ENCODE measurements at regions not wholly inside any gene's neighbourhood (a gene's known extent, or its start where the extent isn't known, plus 50 kb on each side); places are given as distances from the start of the nearest gene placed in this dataset.
"Not testable (repeated sequence)": the region's sequence is repeated elsewhere in the genome, so short reads cannot be mapped to it uniquely, and the experiment has no call there.

- DNase-seq (ENCODE audit: extremely low read depth in 1 of 11, low read depth in 9 of 11, low spot score in 4 of 11): peak in 6 of 11 donors; percentile 41 to 100 (median 88)
Measured at GRCh38 chr21:10325546-10325945, 195.8 kb upstream of the TPTE start.

DNA sequence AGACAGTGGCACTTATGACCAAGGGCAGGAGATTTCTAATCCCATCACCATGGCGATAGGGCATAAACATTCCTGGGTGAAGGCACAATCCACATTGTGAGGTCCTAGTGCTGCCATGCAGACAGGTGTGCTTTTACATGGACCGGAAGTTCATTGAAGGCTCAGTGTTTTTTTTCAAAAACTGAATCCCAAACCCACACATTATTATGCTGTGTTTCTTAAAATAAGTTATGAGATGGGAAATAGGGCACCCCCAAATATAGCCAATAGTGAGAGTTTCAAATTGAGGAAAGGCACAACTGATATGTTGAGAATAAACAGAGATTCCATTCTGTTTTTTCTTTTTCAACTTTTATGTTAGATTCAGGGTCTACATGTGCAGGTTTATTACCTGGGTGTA, 195.2 kb upstream of the TPTE start:
- DNase-seq (ENCODE audit: extremely low read depth in 1 of 11, low read depth in 9 of 11, low spot score in 4 of 11): not testable (repeated sequence)

DNA sequence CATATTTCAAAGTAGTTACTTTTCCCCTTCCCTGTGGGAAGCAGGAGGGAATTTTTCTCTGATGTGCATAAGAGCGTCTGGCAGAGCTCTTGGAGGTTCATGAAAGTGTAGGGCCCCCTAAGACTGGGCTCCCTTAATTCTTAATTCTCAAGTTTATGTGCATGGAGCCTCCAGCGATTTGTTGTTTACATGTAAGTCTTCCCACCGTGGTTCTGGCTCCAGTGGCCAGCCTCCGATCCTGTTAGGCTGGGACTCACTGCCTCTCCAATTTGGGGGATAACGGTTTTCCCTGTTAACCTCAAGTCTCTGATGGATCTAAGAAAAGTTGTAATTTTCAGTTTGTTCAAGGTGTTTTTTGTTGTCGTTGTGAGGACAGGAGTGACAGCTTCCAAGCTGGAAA, 192.7 kb upstream of the TPTE start:
- DNase-seq (ENCODE audit: extremely low read depth in 1 of 11, low read depth in 9 of 11, low spot score in 4 of 11): not testable (repeated sequence)

DNA sequence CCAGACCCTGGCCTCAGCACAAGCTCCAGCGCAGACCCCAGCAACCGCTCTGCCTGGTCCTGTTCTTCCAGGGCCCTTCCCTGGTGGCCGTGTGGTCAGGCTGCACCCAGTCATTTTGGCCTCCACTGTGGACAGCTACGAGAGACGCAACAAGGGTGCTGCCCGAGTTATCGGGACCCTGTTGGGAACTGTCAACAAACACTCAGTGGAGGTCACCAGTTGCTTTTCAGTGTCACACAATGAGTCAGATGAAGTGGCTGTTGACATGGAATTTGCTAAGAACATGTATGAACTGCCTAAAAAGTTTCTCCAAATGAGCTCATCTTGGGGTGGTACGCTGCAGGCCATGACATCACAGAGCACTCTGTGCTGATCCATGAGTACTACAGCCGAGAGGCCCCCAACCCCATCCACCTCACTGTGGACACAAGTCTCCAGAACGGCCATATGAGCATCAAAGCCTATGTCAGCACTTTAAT, 190.7 kb upstream of the TPTE start:
- not testable (repeated sequence) for DNase-seq (ENCODE audit: extremely low read depth in 1 of 11, low read depth in 9 of 11, low spot score in 4 of 11)

GRCh38 chr21:10331134-10331533, 190.2 kb upstream of the TPTE start:
- DNase-seq (ENCODE audit: extremely low read depth in 1 of 11, low read depth in 9 of 11, low spot score in 4 of 11): not testable (repeated sequence)

- not testable (repeated sequence) for DNase-seq (ENCODE audit: extremely low read depth in 1 of 11, low read depth in 9 of 11, low spot score in 4 of 11)
Measured at GRCh38 chr21:10332935-10333334, 188.4 kb upstream of the TPTE start.

DNA sequence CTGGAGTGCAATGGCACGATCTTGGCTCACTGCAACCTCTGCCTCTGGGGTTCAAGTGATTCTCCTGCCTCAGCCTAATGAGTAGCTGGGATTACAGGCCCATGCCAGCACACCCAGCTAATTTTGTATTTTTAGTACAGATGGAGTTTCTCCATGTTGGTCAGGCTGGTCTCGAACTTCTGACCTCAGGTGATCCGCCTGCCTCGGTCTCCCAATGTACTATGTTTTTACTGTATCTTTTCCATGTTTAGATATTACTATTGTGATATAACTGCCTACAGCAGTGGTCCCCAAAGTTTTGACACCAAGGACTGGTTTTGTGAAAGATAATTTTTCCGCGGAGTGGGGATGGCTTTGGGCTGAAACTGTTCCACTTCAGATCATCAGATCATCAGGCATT, 187.0 kb upstream of the TPTE start:
- not testable (repeated sequence) for DNase-seq (ENCODE audit: extremely low read depth in 1 of 11, low read depth in 9 of 11, low spot score in 4 of 11)

- not testable (repeated sequence) for DNase-seq (ENCODE audit: extremely low read depth in 1 of 11, low read depth in 9 of 11, low spot score in 4 of 11)
Measured at GRCh38 chr21:10342261-10342956, 179.0 kb upstream of the TPTE start.

- DNase-seq (ENCODE audit: extremely low read depth in 1 of 11, low read depth in 9 of 11, low spot score in 4 of 11): not testable (repeated sequence)
Measured at GRCh38 chr21:10343146-10343935, 178.0 kb upstream of the TPTE start.

- not testable (repeated sequence) for DNase-seq (ENCODE audit: extremely low read depth in 1 of 11, low read depth in 9 of 11, low spot score in 4 of 11)
Measured at GRCh38 chr21:10344266-10344665, 177.1 kb upstream of the TPTE start.

- DNase-seq (ENCODE audit: extremely low read depth in 1 of 11, low read depth in 9 of 11, low spot score in 4 of 11): not testable (repeated sequence)
Measured at GRCh38 chr21:10345178-10345612, 176.2 kb upstream of the TPTE start.

DNA sequence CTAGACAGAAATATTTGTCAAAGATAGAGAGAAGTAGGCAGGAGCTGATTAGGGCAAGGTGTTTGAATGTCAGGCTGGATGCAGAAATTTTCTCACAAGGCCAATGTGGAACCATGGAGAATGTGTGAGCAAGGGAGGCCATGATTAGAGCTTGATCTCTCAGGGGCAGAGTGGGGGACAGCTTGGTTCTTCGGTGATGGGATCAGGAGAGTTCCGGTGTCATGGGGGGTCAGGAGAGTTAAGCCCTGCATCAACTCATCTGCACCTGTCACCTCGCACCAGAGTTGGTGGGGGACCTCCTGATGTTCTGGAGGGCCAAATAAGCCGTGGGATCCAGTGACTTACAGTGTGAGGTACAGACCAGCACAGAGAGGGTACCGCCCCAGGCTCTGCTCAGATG, 175.1 kb upstream of the TPTE start:
- not testable (repeated sequence) for DNase-seq (ENCODE audit: extremely low read depth in 1 of 11, low read depth in 9 of 11, low spot score in 4 of 11)

GRCh38 chr21:10346933-10347615, 174.3 kb upstream of the TPTE start:
- DNase-seq (ENCODE audit: extremely low read depth in 1 of 11, low read depth in 9 of 11, low spot score in 4 of 11): not testable (repeated sequence)

GRCh38 chr21:10347675-10348074, 173.7 kb upstream of the TPTE start:
- not testable (repeated sequence) for DNase-seq (ENCODE audit: extremely low read depth in 1 of 11, low read depth in 9 of 11, low spot score in 4 of 11)

GRCh38 chr21:10348150-10348549, 173.2 kb upstream of the TPTE start:
- DNase-seq (ENCODE audit: extremely low read depth in 1 of 11, low read depth in 9 of 11, low spot score in 4 of 11): not testable (repeated sequence)

DNA sequence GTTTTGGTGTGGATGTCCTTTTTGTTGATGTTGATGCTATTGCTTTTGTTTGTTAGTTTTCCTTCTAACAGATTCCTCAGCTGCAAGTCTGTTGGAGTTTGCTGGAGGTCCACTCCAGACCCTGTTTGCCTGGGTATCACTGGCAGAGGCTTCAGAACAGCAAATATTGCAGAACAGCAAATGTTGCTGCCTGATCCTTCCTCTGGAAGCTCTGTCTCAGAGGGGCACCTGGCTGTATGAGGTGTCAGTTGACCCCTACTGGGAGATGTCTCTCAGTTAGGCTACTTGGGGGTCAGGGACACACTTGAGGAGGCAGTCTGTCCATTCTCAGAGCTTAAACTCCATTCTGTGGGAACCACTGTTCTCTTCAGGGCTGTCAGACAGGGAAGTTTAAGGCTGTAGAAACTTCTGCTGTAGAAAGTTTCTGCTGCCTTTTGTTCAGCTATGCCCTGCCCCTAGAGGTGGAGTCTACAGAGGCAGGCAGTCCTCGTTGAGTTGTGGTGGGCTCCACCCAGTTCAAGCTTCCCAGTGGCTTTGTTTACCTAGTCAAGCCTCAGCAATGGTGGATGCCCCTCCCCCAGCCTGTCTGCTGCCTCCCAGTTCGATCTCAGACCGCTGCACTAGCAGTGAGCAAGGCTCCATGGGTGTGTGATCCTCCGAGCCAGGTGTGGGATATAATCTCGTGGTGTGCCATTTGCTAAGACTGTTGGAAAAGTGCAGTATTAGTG, 166.4 kb upstream of the TPTE start:
- not testable (repeated sequence) for DNase-seq (ENCODE audit: extremely low read depth in 1 of 11, low read depth in 9 of 11, low spot score in 4 of 11)

GRCh38 chr21:10359120-10359519, 162.3 kb upstream of the TPTE start:
- not testable (repeated sequence) for DNase-seq (ENCODE audit: extremely low read depth in 1 of 11, low read depth in 9 of 11, low spot score in 4 of 11)

GRCh38 chr21:10359911-10360310, 161.5 kb upstream of the TPTE start:
- not testable (repeated sequence) for DNase-seq (ENCODE audit: extremely low read depth in 1 of 11, low read depth in 9 of 11, low spot score in 4 of 11)

DNA sequence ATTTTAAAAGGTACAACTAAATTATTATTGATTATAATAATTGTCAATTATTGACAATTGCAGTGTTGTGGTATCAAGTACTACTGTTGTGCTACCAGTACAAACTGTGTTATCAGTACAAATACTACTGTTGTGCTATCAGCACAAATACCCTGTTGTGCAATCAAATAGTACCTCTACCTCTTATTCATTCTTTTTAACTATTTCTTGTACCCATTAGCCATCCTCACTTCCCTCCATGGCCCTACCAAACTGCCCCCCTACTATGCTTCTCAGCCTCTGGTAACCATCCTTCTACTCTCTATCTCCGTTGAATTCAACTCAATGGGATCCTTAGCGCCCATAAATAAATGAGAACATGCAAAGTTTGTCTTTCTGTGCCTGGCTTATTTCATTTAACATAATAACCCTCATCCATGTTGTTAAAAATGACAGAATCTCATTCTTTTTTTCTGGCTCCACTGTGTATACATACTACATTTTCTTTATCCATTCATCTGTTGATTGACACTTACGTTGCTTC, 160.1 kb upstream of the TPTE start:
- DNase-seq (ENCODE audit: extremely low read depth in 1 of 11, low read depth in 9 of 11, low spot score in 4 of 11): not testable (repeated sequence)

Data from renal cortex interstitium (tissue), 11 donors.